Neural cell (in vitro differentiated cells): ENCODE measurements at regions not wholly inside any gene's neighbourhood (a gene's known extent, or its start where the extent isn't known, plus 50 kb on each side); places are given as distances from the start of the nearest gene placed in this dataset.
A peak's percentile ranks its signal among the peaks of the same experiment; 100 is the strongest.

Experiments
- H2AFZ ChIP-seq: fragments of 200-600, 300-800 bp; sonication (generic), shearing (Covaris generic); 2 replicates; pipeline ENCODE4 v1.6.0; 2014; ENCODE audit warnings: low read depth, mild to moderate bottlenecking, antibody characterized with exemption, low read length, moderate library complexity
- H3F3A ChIP-seq: fragments of 200-600 bp; shearing (Covaris generic); 2 replicates; pipeline ENCODE4 v1.6.1; 2016; ENCODE audit warnings: mild to moderate bottlenecking, moderate library complexity, mixed read lengths, antibody characterized with exemption, low read length; ENCODE audit not compliant: insufficient read depth, poor library complexity, severe bottlenecking
- H3K27ac ChIP-seq: fragments of 200-600, 300-800 bp; sonication (generic), shearing (Covaris generic); 2 replicates; pipeline ENCODE4 v1.5.1; 2014; ENCODE audit warnings: mild to moderate bottlenecking, low read length, moderate library complexity
- H3K27me3 ChIP-seq: fragments of 300-800, 200-600 bp; sonication (generic), shearing (Covaris generic); 2 replicates; pipeline ENCODE4 v1.6.0; 2014; ENCODE audit warnings: mild to moderate bottlenecking, low read depth, low read length, moderate library complexity; ENCODE audit not compliant: insufficient read depth
- H3K36me3 ChIP-seq: fragments of 300-800, 200-600 bp; sonication (generic), shearing (Covaris generic); 2 replicates; pipeline ENCODE4 v1.5.1; 2014; ENCODE audit warnings: mild to moderate bottlenecking, antibody characterized with exemption, low read length, moderate library complexity; ENCODE audit not compliant: insufficient read depth
- H3K4me2 ChIP-seq: fragments of 300-800, 200-600 bp; sonication (generic), shearing (Covaris generic); 2 replicates; pipeline ENCODE4 v1.6.0; 2014; ENCODE audit warnings: mild to moderate bottlenecking, low read length
- H3K4me3 ChIP-seq: fragments of 300-800, 200-600 bp; sonication (generic), shearing (Covaris generic); 2 replicates; pipeline ENCODE4 v1.5.1; 2014; ENCODE audit warnings: mild to moderate bottlenecking, low read length, moderate library complexity
- H3K79me2 ChIP-seq: fragments of 200-600 bp; shearing (Covaris generic); replicated peaks from 2 replicates; pipeline ENCODE4 v1.6.0; 2014; ENCODE audit warnings: mild to moderate bottlenecking, low read length, moderate library complexity; ENCODE audit not compliant: insufficient read depth
- H3K9ac ChIP-seq: fragments of 300-800, 200-600 bp; sonication (generic), shearing (Covaris generic); 2 replicates; pipeline ENCODE4 v1.6.1; 2016; ENCODE audit warnings: mild to moderate bottlenecking, low read length, mixed read lengths
- H3K9me2 ChIP-seq: fragments of 200-600 bp; shearing (Covaris generic); 2 replicates; pipeline ENCODE4 v1.6.1; 2016; ENCODE audit warnings: mild to moderate bottlenecking, low read length, mixed read lengths; ENCODE audit not compliant: insufficient read depth
- H3K9me3 ChIP-seq: fragments of 200-600, 300-800 bp; sonication (generic), shearing (Covaris generic); 2 replicates; pipeline ENCODE4 v1.6.1; 2016; ENCODE audit warnings: mild to moderate bottlenecking, mixed run types, low read length, moderate library complexity, mixed read lengths
- H4K20me1 ChIP-seq: fragments of 200-600 bp; shearing (Covaris generic); 2 replicates; pipeline ENCODE4 v1.6.1; 2016; ENCODE audit warnings: mild to moderate bottlenecking, mixed run types; ENCODE audit not compliant: insufficient read depth
- CTCF ChIP-seq: fragments of 450-650 bp; IDR thresholded peaks from 2 replicates; pipeline ENCODE4 v1.5.1; 2014; ENCODE audit warnings: antibody characterized with exemption, mild to moderate bottlenecking, moderate library complexity; ENCODE audit not compliant: poor library complexity, severe bottlenecking
- EP300 ChIP-seq: fragments of 450-650 bp; conservative IDR thresholded peaks from 2 replicates; pipeline ENCODE4 v1.6.1; 2014; ENCODE audit warnings: antibody characterized with exemption, mild to moderate bottlenecking, moderate library complexity; ENCODE audit not compliant: poor library complexity, severe bottlenecking
- EZH2 ChIP-seq: fragments of 200-600, 300-800 bp; shearing (Covaris generic), sonication (generic); IDR thresholded peaks from 2 replicates; pipeline ENCODE4 v1.6.1; 2014; ENCODE audit warnings: antibody characterized with exemption, low read length, borderline replicate concordance, mild to moderate bottlenecking; ENCODE audit not compliant: insufficient read depth, poor library complexity, severe bottlenecking
- MXI1 ChIP-seq: fragments of 450-650 bp; conservative IDR thresholded peaks from 2 replicates; pipeline ENCODE4 v1.6.1; 2014; ENCODE audit warnings: antibody characterized with exemption, mild to moderate bottlenecking; ENCODE audit not compliant: poor library complexity, severe bottlenecking
- POLR2AphosphoS5 ChIP-seq: IDR thresholded peaks from 2 replicates; pipeline ENCODE4 v1.6.1; 2012
- RAD21 ChIP-seq: fragments of 450-650 bp; conservative IDR thresholded peaks from 2 replicates; pipeline ENCODE4 v1.6.1; 2014; ENCODE audit warnings: antibody characterized with exemption, mild to moderate bottlenecking, moderate library complexity
- REST ChIP-seq: IDR thresholded peaks from 2 replicates; pipeline ENCODE4 v1.6.1; 2012; ENCODE audit warnings: borderline replicate concordance
- SMC3 ChIP-seq: fragments of 450-650 bp; conservative IDR thresholded peaks from 2 replicates; pipeline ENCODE4 v1.6.1; 2014; ENCODE audit warnings: antibody characterized with exemption, mild to moderate bottlenecking, moderate library complexity; ENCODE audit not compliant: poor library complexity
- TAF1 ChIP-seq: IDR thresholded peaks from 2 replicates; pipeline ENCODE4 v1.6.1; 2012; ENCODE audit warnings: low read depth

- H2AFZ ChIP-seq = no peak overlapping the region
These were observed 717.6 kb upstream of the TENM3 start for GRCh38 chr4:181525634-181526033.

GRCh38 chr4:181528570-181529184, 714.5 kb upstream of the TENM3 start:
- no peaks in the 10 kb centered on the region for H3K79me2 ChIP-seq
- H3K36me3 ChIP-seq = no peaks in the 10 kb centered on the region
- H3K9me3 ChIP-seq = no peaks in the 10 kb centered on the region
- no peak overlapping the region for H3K4me3 ChIP-seq
- H2AFZ ChIP-seq = no peak overlapping the region
- H4K20me1 ChIP-seq = no peaks in the 10 kb centered on the region
- no peak overlapping the region for H3K9ac ChIP-seq
- no peaks in the 10 kb centered on the region for H3F3A ChIP-seq
- no peak overlapping the region for H3K27ac ChIP-seq
- H3K9me2 ChIP-seq = no peaks in the 10 kb centered on the region
- no peak overlapping the region for H3K4me2 ChIP-seq
- no peaks in the 10 kb centered on the region for H3K27me3 ChIP-seq
- no peak for TF ChIP-seq MXI1
- TF ChIP-seq POLR2AphosphoS5 = no peak
- peak; percentile 74 for TF ChIP-seq RAD21
- TF ChIP-seq TAF1 = no peak
- peak; percentile 79 for TF ChIP-seq SMC3
- TF ChIP-seq CTCF = peak; percentile 64
- no peak for TF ChIP-seq EP300

More at GRCh38 chr4:181525634-181526033, 717.6 kb upstream of the TENM3 start:
- TF ChIP-seq SMC3 (no peak), POLR2AphosphoS5 (no peak), TAF1 (no peak), EP300 (no peak), EZH2 (no peak), RAD21 (no peak), CTCF (no peak), REST (no peak), MXI1 (no peak)
- no peak overlapping the region for H3K4me2 ChIP-seq
- H3K9me2 ChIP-seq = no peaks in the 10 kb centered on the region
- H3K27ac ChIP-seq = no peak overlapping the region
- H3K4me3 ChIP-seq = no peak overlapping the region
- no peaks in the 10 kb centered on the region for H3K27me3 ChIP-seq
- no peaks in the 10 kb centered on the region for H4K20me1 ChIP-seq
- H3K9me3 ChIP-seq = no peaks in the 10 kb centered on the region
- no peaks in the 10 kb centered on the region for H3K36me3 ChIP-seq
- no peaks in the 10 kb centered on the region for H3K79me2 ChIP-seq
- no peaks in the 10 kb centered on the region for H3F3A ChIP-seq
- no peak overlapping the region for H3K9ac ChIP-seq
